ENCODE measurements at regions not wholly inside any gene's neighbourhood (a gene's known extent, or its start where the extent isn't known, plus 50 kb on each side); places are given as distances from the start of the nearest gene placed in this dataset.
A peak's percentile ranks its signal among the peaks of the same experiment; 100 is the strongest.
"Not testable (repeated sequence)": the region's sequence is repeated elsewhere in the genome, so short reads cannot be mapped to it uniquely, and the experiment has no call there.

DNA sequence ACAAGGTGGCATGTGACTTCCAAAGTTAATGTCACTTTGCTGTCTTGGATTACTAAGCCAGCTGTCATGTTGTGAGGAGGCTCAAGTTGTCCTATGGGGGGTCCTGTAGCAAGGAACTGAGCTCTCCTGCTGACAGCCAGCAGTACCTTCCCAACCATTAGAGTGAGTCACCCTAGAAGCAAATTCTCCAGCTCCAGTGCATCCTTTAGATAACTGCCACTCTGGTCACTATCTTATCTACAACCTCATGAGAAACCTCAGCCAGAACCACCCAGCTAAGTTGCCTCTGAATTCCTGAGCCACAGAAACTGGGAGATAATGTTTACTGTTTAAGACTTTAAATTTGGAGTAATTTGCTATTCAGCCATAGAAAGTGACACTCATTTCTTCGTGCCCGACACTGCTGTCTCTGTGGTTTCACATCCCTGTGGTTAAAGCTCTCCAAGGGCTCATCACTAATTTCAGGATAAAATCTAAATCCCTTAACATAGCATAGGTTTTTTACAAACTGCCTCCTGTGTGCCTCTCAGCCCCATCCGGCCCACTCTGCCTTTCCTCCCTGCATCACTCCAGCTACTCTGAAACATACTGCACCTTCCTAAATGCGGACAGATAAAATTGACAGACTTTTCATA is 83.5 kb downstream of the PRR15 start:
- Histone ChIP-seq H3K4me2 (ENCODE audit: extremely low read depth, insufficient read depth, low read length) (no peak overlapping the region), H3K9ac (ENCODE audit: insufficient read depth, low read length) (no peak overlapping the region), H3K27me3 (ENCODE audit: control insufficient read depth, insufficient read depth, low read length) (no peaks in the 10 kb centered on the region), H3K4me3 (replicated peaks in 1 of 4; ENCODE audit: control extremely low read depth in 1 of 4, insufficient read depth in 1 of 4, low read depth in 3 of 4, low read length in 4 of 4) (no peak overlapping the region), H3K79me2 (ENCODE audit: control insufficient read depth, insufficient read depth, low read length) (no peaks in the 10 kb centered on the region), H2AFZ (ENCODE audit: low read length) (no peak overlapping the region), H3K9me3 (ENCODE audit: control insufficient read depth, insufficient read depth, low read depth, low read length) (no peaks in the 10 kb centered on the region), H3K4me1 (ENCODE audit: control insufficient read depth, extremely low read depth, insufficient read depth, low read length) (no peaks in the 10 kb centered on the region), H3K36me3 (ENCODE audit: control insufficient read depth, insufficient read depth, low read length) (no peaks in the 10 kb centered on the region), H3K27ac (ENCODE audit: insufficient read depth, low read length) (no peak overlapping the region), H4K20me1 (ENCODE audit: control insufficient read depth, extremely low read depth, insufficient read depth, low read length) (no peaks in the 10 kb centered on the region)
- no peak for TF ChIP-seq EZH2 (IDR thresholded peaks at IDR 0.05; ENCODE audit: low read length, missing control alignments)
- TF ChIP-seq, protein P1, sequence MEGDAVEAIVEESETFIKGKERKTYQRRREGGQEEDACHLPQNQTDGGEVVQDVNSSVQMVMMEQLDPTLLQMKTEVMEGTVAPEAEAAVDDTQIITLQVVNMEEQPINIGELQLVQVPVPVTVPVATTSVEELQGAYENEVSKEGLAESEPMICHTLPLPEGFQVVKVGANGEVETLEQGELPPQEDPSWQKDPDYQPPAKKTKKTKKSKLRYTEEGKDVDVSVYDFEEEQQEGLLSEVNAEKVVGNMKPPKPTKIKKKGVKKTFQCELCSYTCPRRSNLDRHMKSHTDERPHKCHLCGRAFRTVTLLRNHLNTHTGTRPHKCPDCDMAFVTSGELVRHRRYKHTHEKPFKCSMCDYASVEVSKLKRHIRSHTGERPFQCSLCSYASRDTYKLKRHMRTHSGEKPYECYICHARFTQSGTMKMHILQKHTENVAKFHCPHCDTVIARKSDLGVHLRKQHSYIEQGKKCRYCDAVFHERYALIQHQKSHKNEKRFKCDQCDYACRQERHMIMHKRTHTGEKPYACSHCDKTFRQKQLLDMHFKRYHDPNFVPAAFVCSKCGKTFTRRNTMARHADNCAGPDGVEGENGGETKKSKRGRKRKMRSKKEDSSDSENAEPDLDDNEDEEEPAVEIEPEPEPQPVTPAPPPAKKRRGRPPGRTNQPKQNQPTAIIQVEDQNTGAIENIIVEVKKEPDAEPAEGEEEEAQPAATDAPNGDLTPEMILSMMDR (conservative IDR thresholded peaks at IDR 0.05 in 1 of 2, IDR thresholded peaks at IDR 0.05 in 1 of 2; ENCODE audit: low read depth in 1 of 2, low read length in 2 of 2): no peak
- peak in 1 of 2 donors; percentile 21 for DNase-seq (ENCODE audit: low read depth in 2 of 2)

DNA sequence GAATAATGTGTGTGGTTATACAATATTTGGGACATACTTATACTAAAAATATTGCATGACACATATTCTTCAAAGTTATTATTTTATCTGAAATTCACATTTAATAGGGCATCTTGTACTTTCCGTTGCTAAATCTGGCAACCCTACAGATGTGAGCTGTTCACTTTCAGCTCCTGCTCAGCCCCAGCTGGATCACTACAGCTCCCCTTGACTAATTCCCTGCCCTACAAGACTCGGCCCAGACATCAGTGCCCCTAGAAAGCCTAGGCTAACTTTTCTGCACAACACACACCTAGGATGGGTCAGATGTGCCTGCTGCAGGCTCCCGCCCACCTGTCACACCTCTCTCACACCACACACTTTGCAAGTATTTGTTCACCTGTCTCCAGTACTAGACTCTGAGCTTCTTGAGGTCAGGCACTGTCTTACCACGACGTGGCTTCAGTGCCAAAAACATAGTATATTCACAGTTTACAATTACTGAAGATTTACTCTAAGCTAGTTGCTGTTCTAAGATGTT is 84.1 kb downstream of the PRR15 start:
- not testable (repeated sequence) for H3K4me3 ChIP-seq (replicated peaks in 1 of 4; ENCODE audit: control extremely low read depth in 1 of 4, insufficient read depth in 1 of 4, low read depth in 3 of 4, low read length in 4 of 4); H3K4me2 ChIP-seq (ENCODE audit: extremely low read depth, insufficient read depth, low read length); H3K4me1 ChIP-seq (ENCODE audit: control insufficient read depth, extremely low read depth, insufficient read depth, low read length); H3K79me2 ChIP-seq (ENCODE audit: control insufficient read depth, insufficient read depth, low read length); H4K20me1 ChIP-seq (ENCODE audit: control insufficient read depth, extremely low read depth, insufficient read depth, low read length); H3K27me3 ChIP-seq (ENCODE audit: control insufficient read depth, insufficient read depth, low read length); H2AFZ ChIP-seq (ENCODE audit: low read length); H3K9ac ChIP-seq (ENCODE audit: insufficient read depth, low read length); DNase-seq (ENCODE audit: low read depth in 2 of 2); H3K27ac ChIP-seq (ENCODE audit: insufficient read depth, low read length); H3K9me3 ChIP-seq (ENCODE audit: control insufficient read depth, insufficient read depth, low read depth, low read length); H3K36me3 ChIP-seq (ENCODE audit: control insufficient read depth, insufficient read depth, low read length)

- no peaks in the 10 kb centered on the region for H3K79me2 ChIP-seq (ENCODE audit: control insufficient read depth, insufficient read depth, low read length)
- H3K27me3 ChIP-seq (ENCODE audit: control insufficient read depth, insufficient read depth, low read length): no peaks in the 10 kb centered on the region
- no peak overlapping the region for H2AFZ ChIP-seq (ENCODE audit: low read length)
- DNase-seq (ENCODE audit: low read depth in 2 of 2): no peak
- H3K27ac ChIP-seq (ENCODE audit: insufficient read depth, low read length): no peak overlapping the region
- H4K20me1 ChIP-seq (ENCODE audit: control insufficient read depth, extremely low read depth, insufficient read depth, low read length): no peaks in the 10 kb centered on the region
- H3K4me3 ChIP-seq (replicated peaks in 1 of 4; ENCODE audit: control extremely low read depth in 1 of 4, insufficient read depth in 1 of 4, low read depth in 3 of 4, low read length in 4 of 4): no peak overlapping the region
- no peak overlapping the region for H3K9ac ChIP-seq (ENCODE audit: insufficient read depth, low read length)
- no peaks in the 10 kb centered on the region for H3K4me1 ChIP-seq (ENCODE audit: control insufficient read depth, extremely low read depth, insufficient read depth, low read length)
- no peak overlapping the region for H3K4me2 ChIP-seq (ENCODE audit: extremely low read depth, insufficient read depth, low read length)
- no peaks in the 10 kb centered on the region for H3K9me3 ChIP-seq (ENCODE audit: control insufficient read depth, insufficient read depth, low read depth, low read length)
- no peak for TF ChIP-seq EZH2 (IDR thresholded peaks at IDR 0.05; ENCODE audit: low read length, missing control alignments)
- TF ChIP-seq, protein P1 (conservative IDR thresholded peaks at IDR 0.05 in 1 of 2, IDR thresholded peaks at IDR 0.05 in 1 of 2; ENCODE audit: low read depth in 1 of 2, low read length in 2 of 2): no peak
- H3K36me3 ChIP-seq (ENCODE audit: control insufficient read depth, insufficient read depth, low read length): no peaks in the 10 kb centered on the region
Measured at GRCh38 chr7:29649028-29649716, 85.5 kb downstream of the PRR15 start.
